ENCODE measurements at regions not wholly inside any gene's neighbourhood (a gene's known extent, or its start where the extent isn't known, plus 50 kb on each side); places are given as distances from the start of the nearest gene placed in this dataset.

DNA sequence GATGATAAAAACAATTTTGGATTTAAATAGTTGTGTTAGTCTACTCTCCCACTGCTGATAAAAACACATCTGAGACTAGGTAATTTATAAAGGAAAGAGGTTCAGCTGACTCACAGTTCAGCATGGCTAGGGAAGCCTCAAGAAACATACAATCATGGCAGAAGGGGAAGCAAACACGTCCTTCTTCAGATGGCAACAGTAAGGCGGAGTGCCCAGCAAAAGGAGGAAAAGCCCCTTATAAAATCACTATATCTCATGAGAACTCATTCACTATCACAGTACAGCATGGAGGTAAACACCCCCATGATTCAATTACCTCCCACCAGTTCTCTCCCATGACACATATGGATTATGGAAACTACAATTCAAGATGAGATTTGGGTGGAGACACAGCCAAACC lies 632.1 kb downstream of the SLC16A7 start:
- intact Hi-C loops (cut with micrococcal nuclease; ENCODE audit: unreplicated experiment): no loop called here
- no peaks in the 10 kb centered on the region for H3K9me3 ChIP-seq (ENCODE audit: insufficient read depth, low read depth)
- H2AFZ ChIP-seq: no peak overlapping the region
- no peaks in the 10 kb centered on the region for H4K20me1 ChIP-seq (ENCODE audit: insufficient read depth)
- no peak for DNase-seq
- H3K27me3 ChIP-seq (ENCODE audit: insufficient read depth, low read depth): no peaks in the 10 kb centered on the region
- POLR2A ChIA-PET (ENCODE audit: unreplicated experiment): no interaction called here
- no peaks in the 10 kb centered on the region for H3K79me2 ChIP-seq (ENCODE audit: low read depth)
- no peaks in the 10 kb centered on the region for H3F3A ChIP-seq (ENCODE audit: insufficient read depth, low read depth)
- no TSS peak for BruUV-seq (replicated peaks)
- TF ChIP-seq EZH2 (IDR thresholded peaks at IDR 0.05; ENCODE audit: low read depth) (no peak), CTCF (conservative IDR thresholded peaks at IDR 0.05) (no peak)
- no peak overlapping the region for H3K4me3 ChIP-seq
- CTCF ChIA-PET: no interaction called here
- no peaks in the 10 kb centered on the region for H3K36me3 ChIP-seq (ENCODE audit: low read depth)
- no peak overlapping the region for H3K4me2 ChIP-seq
- H3K9me2 ChIP-seq (ENCODE audit: insufficient read depth): no peaks in the 10 kb centered on the region
- H3K27ac ChIP-seq: no peak overlapping the region
- H3K4me1 ChIP-seq (replicated peaks; ENCODE audit: insufficient read depth): no peaks in the 10 kb centered on the region

- no peak overlapping the region for H2AFZ ChIP-seq
- no peaks in the 10 kb centered on the region for H3K9me3 ChIP-seq (ENCODE audit: insufficient read depth, low read depth)
- H3K27ac ChIP-seq: no peak overlapping the region
- H4K20me1 ChIP-seq (ENCODE audit: insufficient read depth): no peaks in the 10 kb centered on the region
- H3K9me2 ChIP-seq (ENCODE audit: insufficient read depth): no peaks in the 10 kb centered on the region
- H3K36me3 ChIP-seq (ENCODE audit: low read depth): no peaks in the 10 kb centered on the region
- no peaks in the 10 kb centered on the region for H3F3A ChIP-seq (ENCODE audit: insufficient read depth, low read depth)
- POLR2A ChIA-PET (ENCODE audit: unreplicated experiment): no interaction called here
- no peaks in the 10 kb centered on the region for H3K27me3 ChIP-seq (ENCODE audit: insufficient read depth, low read depth)
- intact Hi-C loops (cut with micrococcal nuclease; ENCODE audit: unreplicated experiment): no loop called here
- no TSS peak for BruUV-seq (replicated peaks)
- no peaks in the 10 kb centered on the region for H3K79me2 ChIP-seq (ENCODE audit: low read depth)
- no peak overlapping the region for H3K4me2 ChIP-seq
- H3K4me1 ChIP-seq (replicated peaks; ENCODE audit: insufficient read depth): no peaks in the 10 kb centered on the region
- TF ChIP-seq CTCF (conservative IDR thresholded peaks at IDR 0.05): no peak
- no peak for TF ChIP-seq EZH2 (IDR thresholded peaks at IDR 0.05; ENCODE audit: low read depth)
- CTCF ChIA-PET: no interaction called here
- H3K4me3 ChIP-seq: no peak overlapping the region
- DNase-seq: no peak
These were observed 634.2 kb downstream of the SLC16A7 start for GRCh38 chr12:60230056-60230455.

DNA sequence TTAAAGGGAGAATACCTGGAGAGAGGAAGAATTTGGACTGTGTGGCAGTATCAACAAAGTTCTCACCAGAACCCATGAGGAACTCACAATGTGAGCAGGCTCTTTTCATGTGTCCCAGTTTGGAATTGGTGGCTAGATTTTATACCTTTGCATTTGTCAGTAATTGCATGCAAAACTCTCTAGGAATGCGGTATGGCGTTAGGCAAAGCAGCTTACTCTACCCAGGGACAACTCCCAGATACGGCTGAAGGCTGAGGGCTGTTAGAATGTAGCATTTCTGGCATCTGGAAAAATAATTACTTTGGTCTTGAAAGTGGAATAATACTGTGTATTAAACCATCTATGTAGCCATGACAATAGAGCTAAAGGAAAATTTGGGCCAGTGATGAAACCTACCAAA lies 635.5 kb downstream of the SLC16A7 start:
- Histone ChIP-seq H3K9me3 (ENCODE audit: insufficient read depth, low read depth) (no peaks in the 10 kb centered on the region), H3F3A (ENCODE audit: insufficient read depth, low read depth) (no peaks in the 10 kb centered on the region), H3K4me3 (no peak overlapping the region), H3K36me3 (ENCODE audit: low read depth) (no peaks in the 10 kb centered on the region), H3K4me1 (replicated peaks; ENCODE audit: insufficient read depth) (no peaks in the 10 kb centered on the region), H2AFZ (no peak overlapping the region), H3K9me2 (ENCODE audit: insufficient read depth) (no peaks in the 10 kb centered on the region), H4K20me1 (ENCODE audit: insufficient read depth) (no peaks in the 10 kb centered on the region), H3K27me3 (ENCODE audit: insufficient read depth, low read depth) (no peaks in the 10 kb centered on the region), H3K27ac (no peak overlapping the region), H3K79me2 (ENCODE audit: low read depth) (no peaks in the 10 kb centered on the region), H3K4me2 (no peak overlapping the region)
- POLR2A ChIA-PET (ENCODE audit: unreplicated experiment): interaction anchor here (0.6 kb wide), 1 partner anchor 10 kb away, joined by 3 read pairs; no protein-coding TSS in a partner anchor
- CTCF ChIA-PET: no interaction called here
- no peak for DNase-seq
- no peak for TF ChIP-seq CTCF (conservative IDR thresholded peaks at IDR 0.05)
- TF ChIP-seq EZH2 (IDR thresholded peaks at IDR 0.05; ENCODE audit: low read depth): no peak
- BruUV-seq (replicated peaks): no TSS peak
- intact Hi-C loops (cut with micrococcal nuclease; ENCODE audit: unreplicated experiment): no loop called here
